Lower leg skin (tissue), 4 donors: ENCODE measurements at regions not wholly inside any gene's neighbourhood (a gene's known extent, or its start where the extent isn't known, plus 50 kb on each side); places are given as distances from the start of the nearest gene placed in this dataset.

Experiments
- DNase-seq, 2 donors: peaks; one replicate each; pipeline ENCODE4 v3.0.0-alpha.2; 2019; ENCODE audit warnings: low spot score in 2 of 2
- H3K4me3 ChIP-seq: fragments of 200-600 bp; sonication (generic); 2 replicates; pipeline ENCODE4 v1.5.1; 2017; ENCODE audit warnings: mild to moderate bottlenecking, low read depth; ENCODE audit not compliant: poor library complexity, severe bottlenecking
- POLR2A ChIP-seq, 2 donors: fragments of 450-650 bp; IDR thresholded peaks; one replicate each; pipeline ENCODE4 v1.6.1; 2016 to 2017; ENCODE audit warnings: antibody characterized with exemption in 2 of 2, mild to moderate bottlenecking in 1 of 2, moderate library complexity in 1 of 2
- WGBS, 2 donors: methylation state at CpG; one replicate each; pipeline ENCODE4 v1.1.5; 2018; 5-methylcytosine and 5-hydroxymethylcytosine counted together
- intact Hi-C: fragments of 100-400 bp; cut with DNase I; formaldehyde crosslinking; loops from one replicate; pipeline ENCODE4 v1.15.0; 2023; ENCODE audit warnings: low total_unique reads
- TF ChIP-seq, protein P1 (sequence below), 3 donors: fragments of 450-650 bp; IDR thresholded peaks; one replicate each; pipeline ENCODE4 v1.5.1; 2016; ENCODE audit warnings: antibody characterized with exemption in 3 of 3, mild to moderate bottlenecking in 3 of 3, moderate library complexity in 2 of 3

DNA sequence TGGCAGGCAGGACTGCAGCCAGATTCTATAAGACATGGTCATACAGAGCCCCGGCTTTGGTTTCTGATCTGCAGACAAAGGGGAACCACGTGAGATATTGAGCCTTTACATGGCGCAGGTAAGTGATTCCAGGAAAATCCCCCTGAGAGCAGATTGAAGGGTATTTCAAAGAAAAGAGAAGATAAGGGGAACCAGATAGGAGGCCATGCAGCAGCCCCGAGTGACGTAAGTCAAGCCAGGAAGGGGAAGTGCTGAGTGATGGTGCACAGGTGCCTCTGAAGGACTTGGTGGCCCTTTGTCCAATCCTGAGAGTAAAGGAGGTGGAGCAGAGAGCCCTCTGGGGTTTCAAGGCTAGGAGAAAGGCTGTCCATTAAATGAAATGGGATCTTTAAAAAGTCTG, 329.0 kb downstream of the ACTR3B start:
- no peak overlapping the region for H3K4me3 ChIP-seq
- TF ChIP-seq, protein P1, sequence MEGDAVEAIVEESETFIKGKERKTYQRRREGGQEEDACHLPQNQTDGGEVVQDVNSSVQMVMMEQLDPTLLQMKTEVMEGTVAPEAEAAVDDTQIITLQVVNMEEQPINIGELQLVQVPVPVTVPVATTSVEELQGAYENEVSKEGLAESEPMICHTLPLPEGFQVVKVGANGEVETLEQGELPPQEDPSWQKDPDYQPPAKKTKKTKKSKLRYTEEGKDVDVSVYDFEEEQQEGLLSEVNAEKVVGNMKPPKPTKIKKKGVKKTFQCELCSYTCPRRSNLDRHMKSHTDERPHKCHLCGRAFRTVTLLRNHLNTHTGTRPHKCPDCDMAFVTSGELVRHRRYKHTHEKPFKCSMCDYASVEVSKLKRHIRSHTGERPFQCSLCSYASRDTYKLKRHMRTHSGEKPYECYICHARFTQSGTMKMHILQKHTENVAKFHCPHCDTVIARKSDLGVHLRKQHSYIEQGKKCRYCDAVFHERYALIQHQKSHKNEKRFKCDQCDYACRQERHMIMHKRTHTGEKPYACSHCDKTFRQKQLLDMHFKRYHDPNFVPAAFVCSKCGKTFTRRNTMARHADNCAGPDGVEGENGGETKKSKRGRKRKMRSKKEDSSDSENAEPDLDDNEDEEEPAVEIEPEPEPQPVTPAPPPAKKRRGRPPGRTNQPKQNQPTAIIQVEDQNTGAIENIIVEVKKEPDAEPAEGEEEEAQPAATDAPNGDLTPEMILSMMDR (IDR thresholded peaks at IDR 0.05), result no peak
- no peak for TF ChIP-seq POLR2A (IDR thresholded peaks at IDR 0.05)
- no peak for DNase-seq
- whole genome bisulfite sequencing, 2 donors, result 84 to 90% methylated on average over 5 of the region's 5 CpGs
- intact Hi-C loops, result no loop called here

DNA sequence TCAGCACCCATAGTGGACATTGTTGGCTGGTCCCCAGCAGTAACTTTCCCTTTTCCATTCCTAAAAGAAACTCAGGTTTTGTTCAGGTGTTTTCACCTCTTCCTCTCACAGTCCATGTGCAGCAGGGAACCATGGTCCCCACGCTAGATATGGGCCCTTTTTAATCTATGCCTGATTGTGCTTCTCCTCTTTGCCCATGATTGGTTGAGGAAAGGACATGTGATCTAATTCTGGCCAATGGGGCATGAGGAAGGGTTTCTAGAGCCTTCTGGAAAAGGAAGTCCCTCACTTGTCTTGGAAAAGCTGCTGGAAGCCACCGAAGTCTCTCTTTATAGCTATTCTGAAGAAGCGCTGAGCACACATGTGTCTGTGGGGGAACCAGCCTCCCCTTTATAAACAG, 330.7 kb downstream of the ACTR3B start:
- TF ChIP-seq POLR2A (IDR thresholded peaks at IDR 0.05), result no peak
- TF ChIP-seq, protein P1 (IDR thresholded peaks at IDR 0.05), result no peak
- DNase-seq, result no peak
- intact Hi-C loops, result no loop called here
- no peak overlapping the region for H3K4me3 ChIP-seq
- 90 to 94% methylated on average over 3 of the region's 3 CpGs for WGBS, 2 donors

DNA sequence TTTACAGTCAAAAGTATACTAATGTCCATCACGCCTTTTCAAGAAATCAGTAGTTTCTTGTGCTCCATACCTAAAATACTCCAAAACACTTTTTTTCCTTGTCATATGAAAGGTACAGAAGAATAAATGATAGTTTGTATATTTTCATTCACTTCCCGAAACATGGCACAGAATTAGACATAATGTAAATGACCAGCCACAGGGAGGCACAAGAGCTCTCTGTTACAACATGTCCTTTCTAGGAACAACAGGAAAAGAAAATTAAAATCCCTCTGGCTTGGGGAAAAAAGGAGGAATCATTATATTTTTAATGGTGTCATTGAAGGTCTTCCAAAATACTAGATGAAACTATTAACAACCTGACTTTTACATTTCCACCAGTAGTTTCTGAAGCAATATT, 331.2 kb downstream of the ACTR3B start:
- TF ChIP-seq, protein P1 (IDR thresholded peaks at IDR 0.05), result no peak
- no peak for TF ChIP-seq POLR2A (IDR thresholded peaks at IDR 0.05)
- no peak for DNase-seq
- H3K4me3 ChIP-seq, result no peak overlapping the region
- intact Hi-C loops, result no loop called here
- WGBS, 2 donors, result 80 to 83% methylated on average over 2 of the region's 2 CpGs

DNA sequence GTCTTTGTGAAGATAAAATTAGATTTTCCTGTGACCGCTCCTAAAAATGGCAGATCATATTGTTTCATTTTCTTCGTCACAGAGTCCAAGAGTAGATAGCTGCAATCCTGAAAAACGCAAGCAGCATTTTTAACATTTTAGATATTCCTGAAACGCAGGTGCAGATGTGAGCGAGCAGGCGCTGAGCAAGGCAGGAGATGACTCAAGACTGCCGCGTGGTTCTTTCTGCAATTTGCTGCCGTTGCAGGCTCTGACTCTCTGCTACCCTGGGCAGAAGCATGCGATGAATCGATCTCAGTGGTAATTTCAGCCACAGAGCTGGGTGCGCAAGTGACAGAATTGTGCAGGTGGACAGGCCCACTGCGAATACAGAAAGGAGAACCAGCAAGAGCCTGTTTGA, 331.9 kb downstream of the ACTR3B start:
- intact Hi-C loops, result no loop called here
- no peak for DNase-seq
- no peak for TF ChIP-seq POLR2A (IDR thresholded peaks at IDR 0.05)
- TF ChIP-seq, protein P1 (IDR thresholded peaks at IDR 0.05), result no peak
- no peak overlapping the region for H3K4me3 ChIP-seq
- WGBS, 2 donors, result 82 to 85% methylated on average over 13 of the region's 13 CpGs

DNA sequence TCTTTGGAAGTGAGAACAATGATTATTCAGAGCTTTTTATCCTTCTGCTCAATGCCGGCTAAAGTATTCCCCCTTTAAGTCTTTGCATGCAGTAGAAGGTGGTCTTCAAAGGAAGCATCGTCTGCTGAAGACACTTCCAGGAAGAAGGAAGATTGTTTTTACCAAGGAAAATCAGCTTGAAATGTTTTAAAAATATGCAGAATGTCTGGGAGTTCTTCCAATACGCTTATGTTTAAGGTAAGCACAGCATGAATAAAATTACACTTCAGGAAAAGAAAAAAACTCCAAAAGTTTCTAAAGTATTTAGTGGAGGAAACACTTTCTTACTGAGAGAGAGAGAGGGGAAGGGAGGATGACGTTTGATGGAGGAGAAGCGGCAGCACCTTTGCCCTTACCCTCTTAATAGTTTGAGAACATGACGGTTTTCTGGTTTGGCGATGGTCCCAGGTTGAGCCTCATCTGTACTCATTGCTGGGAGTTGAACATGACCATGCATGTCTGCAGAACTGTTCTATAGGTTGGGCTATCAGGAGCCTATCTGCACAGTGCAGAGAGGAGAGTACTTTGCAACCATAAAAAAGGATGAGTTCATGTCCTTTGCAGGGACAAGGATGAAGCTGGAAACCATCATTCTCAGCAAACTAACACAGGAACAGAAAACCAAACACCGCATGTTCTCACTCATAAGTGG, 338.1 kb downstream of the ACTR3B start:
- intact Hi-C loops, result no loop called here
- WGBS, 2 donors, result 44 to 58% methylated on average over 8 of the region's 8 CpGs
- no peak overlapping the region for H3K4me3 ChIP-seq
- no peak for DNase-seq
- TF ChIP-seq, protein P1 (IDR thresholded peaks at IDR 0.05), result no peak
- no peak for TF ChIP-seq POLR2A (IDR thresholded peaks at IDR 0.05)

DNA sequence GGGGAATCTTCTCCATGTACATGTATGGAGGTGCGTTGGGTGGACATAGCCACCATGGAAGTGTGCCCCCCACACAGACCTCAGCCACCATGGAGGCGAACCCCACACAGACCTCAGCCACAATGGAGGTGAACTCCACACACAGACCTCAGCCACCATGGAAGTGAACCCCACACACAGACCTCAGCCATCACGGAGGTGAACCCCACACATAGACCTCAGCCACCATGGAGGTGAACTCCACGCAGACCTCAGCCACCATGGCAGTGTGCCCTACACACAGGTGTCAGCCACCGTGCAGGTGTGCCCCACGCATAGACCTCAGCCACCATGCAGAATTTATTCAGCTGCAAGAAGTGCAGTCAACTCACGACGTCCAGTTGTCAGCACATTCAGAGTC, 339.7 kb downstream of the ACTR3B start:
- 84 to 90% methylated on average over 5 to 6 of the region's 8 CpGs for WGBS, 2 donors
- H3K4me3 ChIP-seq, result no peak overlapping the region
- intact Hi-C loops, result no loop called here
- TF ChIP-seq, protein P1 (IDR thresholded peaks at IDR 0.05), result no peak
- no peak for TF ChIP-seq POLR2A (IDR thresholded peaks at IDR 0.05)
- DNase-seq, result no peak
